ENCODE measurements at regions not wholly inside any gene's neighbourhood (a gene's known extent, or its start where the extent isn't known, plus 50 kb on each side); places are given as distances from the start of the nearest gene placed in this dataset.

GRCh38 chr3:182148360-182148759 lies 436.6 kb downstream of the SOX2 start:
- no peak for TF ChIP-seq CTCF (IDR thresholded peaks at IDR 0.05)
- no peak for TF ChIP-seq EZH2 (IDR thresholded peaks at IDR 0.05; ENCODE audit: borderline replicate concordance, insufficient read depth, low read depth, low read length, poor library complexity, severe bottlenecking)
